PC-9 (cell line): ENCODE measurements at regions not wholly inside any gene's neighbourhood (a gene's known extent, or its start where the extent isn't known, plus 50 kb on each side); places are given as distances from the start of the nearest gene placed in this dataset.

Experiments used
- CTCF ChIP-seq: fragments of 200-600 bp; sonication (generic); conservative IDR thresholded peaks from 2 replicates; pipeline ENCODE4 v1.6.1; 2017; ENCODE audit warnings: mixed run types, antibody characterized with exemption, mild to moderate bottlenecking, moderate library complexity
- EZH2 ChIP-seq: fragments of 200-600 bp; sonication (generic); IDR thresholded peaks from 2 replicates; pipeline ENCODE4 v1.8.0; 2017; ENCODE audit warnings: antibody characterized with exemption, low read depth

- no peak for TF ChIP-seq CTCF
- no peak for TF ChIP-seq EZH2
Observed at GRCh38 chr5:88370824-88371223, 102.2 kb upstream of the TMEM161B start.
